Parathyroid adenoma (tissue), 2 donors: ENCODE measurements at regions not wholly inside any gene's neighbourhood (a gene's known extent, or its start where the extent isn't known, plus 50 kb on each side); places are given as distances from the start of the nearest gene placed in this dataset.

Experiments
- H2AFZ ChIP-seq: fragments of 300-600 bp; sonication (generic); one replicate; pipeline ENCODE4 v1.7.0; 2017; ENCODE audit warnings: antibody characterized with exemption, mild to moderate bottlenecking
- H3K27ac ChIP-seq: fragments of 300-600 bp; sonication (generic); one replicate; pipeline ENCODE4 v1.7.0; 2017
- H3K27me3 ChIP-seq: fragments of 300-600 bp; sonication (generic); one replicate; pipeline ENCODE4 v1.7.0; 2017; ENCODE audit warnings: low read length; ENCODE audit not compliant: control insufficient read depth, insufficient read depth
- H3K36me3 ChIP-seq: fragments of 300-600 bp; sonication (generic); one replicate; pipeline ENCODE4 v1.7.0; 2017; ENCODE audit warnings: low read length; ENCODE audit not compliant: control insufficient read depth, insufficient read depth
- H3K4me1 ChIP-seq: fragments of 300-600 bp; sonication (generic); one replicate; pipeline ENCODE4 v1.7.0; 2017; ENCODE audit warnings: control low read depth
- H3K4me2 ChIP-seq: fragments of 300-600 bp; sonication (generic); one replicate; pipeline ENCODE4 v1.7.0; 2017; ENCODE audit warnings: low read length
- H3K4me3 ChIP-seq: fragments of 300-600 bp; sonication (generic); one replicate; pipeline ENCODE4 v1.7.0; 2017; ENCODE audit warnings: low read depth, low read length
- H3K79me2 ChIP-seq: fragments of 300-600 bp; sonication (generic); one replicate; pipeline ENCODE4 v1.7.0; 2017; ENCODE audit warnings: control low read depth
- H3K9ac ChIP-seq: fragments of 300-600 bp; sonication (generic); one replicate; pipeline ENCODE4 v1.7.0; 2017; ENCODE audit warnings: mild to moderate bottlenecking
- H3K9me3 ChIP-seq: fragments of 300-600 bp; sonication (generic); one replicate; pipeline ENCODE4 v1.7.0; 2017; ENCODE audit warnings: low read length; ENCODE audit not compliant: control insufficient read depth
- CTCF ChIP-seq: fragments of 300-600 bp; sonication (generic); IDR thresholded peaks from one replicate; pipeline ENCODE4 v1.7.0; 2017; ENCODE audit warnings: antibody characterized with exemption, mild to moderate bottlenecking
- donor health status: primary hyperparathyroidism.

GRCh38 chr13:104961246-104961645 lies 1574.2 kb downstream of the EFNB2 start:
- Histone ChIP-seq H3K4me1 (no peaks in the 10 kb centered on the region), H2AFZ (no peak overlapping the region), H3K79me2 (no peaks in the 10 kb centered on the region), H3K36me3 (no peaks in the 10 kb centered on the region), H3K27me3 (no peaks in the 10 kb centered on the region), H3K9me3 (no peaks in the 10 kb centered on the region), H3K4me2 (no peak overlapping the region), H3K4me3 (no peak overlapping the region), H3K9ac (no peak overlapping the region), H3K27ac (no peak overlapping the region)
- TF ChIP-seq CTCF, result no peak

GRCh38 chr13:104954210-104954609 lies 1581.3 kb downstream of the EFNB2 start:
- Histone ChIP-seq H3K79me2 (no peaks in the 10 kb centered on the region), H3K4me1 (no peaks in the 10 kb centered on the region), H3K9me3 (no peaks in the 10 kb centered on the region), H3K4me3 (no peak overlapping the region), H3K27ac (no peak overlapping the region), H3K4me2 (no peak overlapping the region), H3K27me3 (no peaks in the 10 kb centered on the region), H3K36me3 (no peaks in the 10 kb centered on the region), H3K9ac (no peak overlapping the region), H2AFZ (no peak overlapping the region)
- no peak for TF ChIP-seq CTCF

GRCh38 chr13:104953588-104953987 lies 1581.9 kb downstream of the EFNB2 start:
- Histone ChIP-seq H3K9ac (no peak overlapping the region), H3K36me3 (no peaks in the 10 kb centered on the region), H2AFZ (no peak overlapping the region), H3K27me3 (no peaks in the 10 kb centered on the region), H3K4me1 (no peaks in the 10 kb centered on the region), H3K4me2 (no peak overlapping the region), H3K79me2 (no peaks in the 10 kb centered on the region), H3K4me3 (no peak overlapping the region), H3K27ac (no peak overlapping the region), H3K9me3 (no peaks in the 10 kb centered on the region)
- no peak for TF ChIP-seq CTCF

- Histone ChIP-seq H3K36me3 (no peaks in the 10 kb centered on the region), H3K79me2 (no peaks in the 10 kb centered on the region), H3K9me3 (no peaks in the 10 kb centered on the region), H2AFZ (no peak overlapping the region), H3K4me1 (no peaks in the 10 kb centered on the region), H3K4me3 (no peak overlapping the region), H3K27ac (no peak overlapping the region), H3K9ac (no peak overlapping the region), H3K27me3 (no peaks in the 10 kb centered on the region), H3K4me2 (no peak overlapping the region)
- TF ChIP-seq CTCF, result no peak
Observed at GRCh38 chr13:104949840-104950740, 1585.4 kb downstream of the EFNB2 start.

- TF ChIP-seq CTCF, result no peak
Observed at GRCh38 chr13:104944176-104944575, 1591.3 kb downstream of the EFNB2 start.

More at GRCh38 chr13:104944176-104944575, 1591.3 kb downstream of the EFNB2 start:
- no peak overlapping the region for H3K4me2 ChIP-seq
- H3K4me1 ChIP-seq, result no peaks in the 10 kb centered on the region
- H3K27me3 ChIP-seq, result no peaks in the 10 kb centered on the region
- no peaks in the 10 kb centered on the region for H3K79me2 ChIP-seq
- no peaks in the 10 kb centered on the region for H3K9me3 ChIP-seq
- H3K4me3 ChIP-seq, result no peak overlapping the region
- no peaks in the 10 kb centered on the region for H3K36me3 ChIP-seq
- H3K27ac ChIP-seq, result no peak overlapping the region
- no peak overlapping the region for H2AFZ ChIP-seq
- H3K9ac ChIP-seq, result no peak overlapping the region
